GM19351 (cell line): ENCODE measurements at regions not wholly inside any gene's neighbourhood (a gene's known extent, or its start where the extent isn't known, plus 50 kb on each side); places are given as distances from the start of the nearest gene placed in this dataset.
"Not testable (repeated sequence)": the region's sequence is repeated elsewhere in the genome, so short reads cannot be mapped to it uniquely, and the experiment has no call there.

ENCODE experiments used
- ATAC-seq: cut with Tn5 transposase; IDR thresholded peaks from one replicate; pipeline ENCODE4 v1.9.1; 2021; ENCODE audit warnings: mild to moderate bottlenecking, moderate library complexity; ENCODE audit not compliant: unreplicated experiment

- no peak for ATAC-seq
These were observed 329.7 kb upstream of the SPRED2 start for GRCh38 chr2:65762068-65762467.

GRCh38 chr2:65754219-65754618, 321.8 kb upstream of the SPRED2 start:
- no peak for ATAC-seq

DNA sequence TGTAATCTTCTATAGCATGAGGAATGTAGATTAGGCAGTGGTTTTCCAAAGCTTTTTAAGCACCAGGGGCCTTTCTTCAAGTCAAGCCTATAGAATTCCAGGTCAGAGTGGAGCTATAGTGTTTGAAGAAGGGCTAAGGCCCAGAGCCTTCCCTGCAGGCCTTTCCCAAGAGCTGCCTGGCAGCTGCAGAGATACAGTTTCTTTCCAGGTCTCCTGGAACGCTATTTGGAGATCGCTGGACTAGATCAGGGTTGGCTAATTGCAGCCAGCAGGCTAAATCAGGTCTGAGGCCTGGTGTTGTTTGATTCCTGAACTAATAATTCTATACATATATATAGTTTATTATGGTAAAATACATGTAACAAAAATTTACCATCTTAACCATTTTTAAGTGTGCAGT, 319.0 kb upstream of the SPRED2 start:
- no peak for ATAC-seq

DNA sequence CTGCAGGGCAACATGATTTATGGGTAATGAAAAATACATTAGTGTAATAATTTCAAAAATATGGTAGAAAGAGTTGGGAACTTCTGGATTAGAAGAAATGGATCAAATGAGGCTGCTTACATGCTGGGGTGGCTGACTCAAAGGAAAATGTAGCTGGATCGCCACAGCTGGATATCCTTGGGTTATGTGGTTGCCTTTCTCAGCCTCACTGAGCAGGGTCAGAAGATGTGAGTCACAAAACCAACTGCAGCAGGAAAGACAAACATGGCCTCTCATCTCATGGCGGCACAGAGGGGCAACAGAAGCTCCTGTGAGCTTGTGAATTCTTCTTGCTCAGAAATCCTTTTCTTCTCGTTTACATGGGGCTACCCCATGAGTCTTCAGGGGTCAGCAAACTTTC, 317.1 kb upstream of the SPRED2 start:
- ATAC-seq = no peak

DNA sequence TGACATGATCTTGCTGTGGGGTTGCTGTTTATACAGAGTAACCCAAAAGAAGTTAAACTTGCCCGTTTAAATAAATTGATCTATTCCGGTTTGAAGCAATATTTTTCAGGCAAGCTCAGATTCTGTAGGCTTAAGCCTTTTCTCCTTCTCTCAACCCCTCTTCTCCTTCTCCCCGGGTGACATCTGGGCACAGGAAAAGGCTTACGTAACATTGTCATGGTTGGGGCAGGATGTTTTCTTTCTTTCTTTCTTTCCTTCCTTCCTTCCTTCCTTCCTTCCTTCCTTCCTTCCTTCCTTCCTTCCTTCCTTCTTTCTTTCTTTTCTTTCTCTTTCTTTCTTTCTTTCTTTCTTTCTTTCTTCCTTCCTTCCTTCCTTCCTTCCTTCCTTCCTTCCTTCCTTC, 315.5 kb upstream of the SPRED2 start:
- ATAC-seq = not testable (repeated sequence)

DNA sequence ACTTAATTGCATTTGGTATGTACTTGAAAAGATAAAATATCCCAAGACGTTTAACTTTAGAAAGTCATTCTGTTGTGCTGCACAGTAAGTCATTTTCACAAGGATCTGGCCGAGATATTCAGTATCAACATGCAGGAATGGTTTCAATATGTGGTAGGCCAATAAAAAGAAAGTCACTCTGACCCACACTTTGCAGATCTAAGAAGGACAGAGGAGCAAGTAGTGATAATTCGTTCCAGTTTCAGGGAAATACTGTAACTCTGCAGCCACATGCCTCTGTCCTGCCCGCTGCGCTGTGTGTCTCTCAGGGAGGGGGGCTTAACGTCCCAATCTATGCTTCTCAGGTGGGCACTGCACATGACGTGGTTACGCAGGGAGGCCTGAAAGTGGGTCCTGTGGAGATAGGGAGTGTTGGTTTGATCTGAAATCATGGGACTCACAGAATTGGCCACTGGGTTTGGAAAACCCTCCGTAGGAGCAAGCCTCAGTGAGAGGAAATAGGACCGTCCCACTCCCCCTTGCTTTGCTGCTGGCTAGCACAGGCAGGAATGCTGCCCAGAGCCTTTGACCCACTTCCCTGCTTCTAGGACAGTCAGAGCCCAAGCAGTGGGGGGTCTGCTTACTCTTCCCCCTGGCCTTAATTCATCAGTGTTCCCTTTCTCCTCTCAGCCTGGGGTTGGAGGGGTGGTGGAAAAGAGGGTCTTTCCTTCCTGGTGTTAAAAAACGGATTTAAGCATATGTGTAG, 314.7 kb upstream of the SPRED2 start:
- ATAC-seq = no peak

- ATAC-seq = no peak
These were observed 312.2 kb upstream of the SPRED2 start for GRCh38 chr2:65744477-65745200.

DNA sequence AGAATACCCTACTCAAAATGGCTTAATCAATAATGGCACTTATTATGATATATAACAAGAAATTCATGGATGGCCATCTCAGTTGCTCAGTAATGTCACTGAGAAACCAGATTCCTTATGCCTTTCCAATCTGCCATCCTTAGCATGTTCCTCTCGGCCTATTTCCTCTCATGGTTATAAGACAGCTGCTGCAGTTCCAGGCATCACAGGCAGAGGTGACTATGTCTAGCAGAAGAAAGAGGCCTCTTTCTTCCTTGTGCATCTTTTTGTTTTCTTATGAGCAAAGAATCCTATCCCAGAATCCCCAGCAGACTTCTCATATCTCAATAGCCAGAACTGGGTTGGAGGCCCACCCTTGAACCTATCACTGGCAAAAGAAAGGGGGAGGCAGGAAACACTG, 310.6 kb upstream of the SPRED2 start:
- ATAC-seq = no peak

DNA sequence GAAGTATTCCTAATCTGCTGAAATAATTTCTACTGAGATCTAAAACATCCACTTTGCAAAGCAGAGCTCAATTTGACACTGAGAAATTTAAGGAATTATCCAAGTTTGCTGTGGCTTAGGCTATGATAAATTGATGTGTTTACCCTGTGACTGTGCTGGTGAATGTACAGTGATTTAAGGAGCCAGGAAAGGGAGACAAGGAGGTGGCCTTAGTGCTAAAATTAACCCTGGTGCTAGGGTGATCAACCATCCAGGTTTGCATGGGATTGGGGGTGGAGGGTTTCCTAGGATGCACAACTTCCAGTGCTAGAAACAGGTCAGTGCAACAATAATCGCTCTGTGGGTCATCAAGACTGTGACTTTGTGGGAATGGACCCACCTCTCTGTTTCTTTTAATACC, 307.5 kb upstream of the SPRED2 start:
- no peak for ATAC-seq

GRCh38 chr2:65737452-65738011, 305.1 kb upstream of the SPRED2 start:
- no peak for ATAC-seq

GRCh38 chr2:65731476-65731875, 299.1 kb upstream of the SPRED2 start:
- ATAC-seq = no peak

DNA sequence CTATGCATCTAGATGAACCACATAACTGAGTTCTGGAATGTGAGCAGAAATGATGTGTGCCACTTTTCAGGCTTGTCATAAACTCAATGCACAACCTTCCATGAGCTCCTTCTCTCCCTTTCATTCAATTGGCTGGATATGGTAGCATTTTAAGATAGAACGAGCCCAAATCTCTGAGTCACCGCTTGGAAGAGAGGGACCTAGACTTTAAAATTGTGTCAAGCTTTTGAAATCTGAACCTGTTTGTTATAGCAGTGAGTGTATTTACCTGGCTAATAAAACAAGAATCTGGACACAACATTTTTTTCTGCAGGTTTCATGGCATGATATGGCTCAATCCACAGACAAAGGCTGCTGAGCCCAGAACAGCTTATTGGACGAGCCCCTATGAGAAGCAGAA, 297.8 kb upstream of the SPRED2 start:
- no peak for ATAC-seq

DNA sequence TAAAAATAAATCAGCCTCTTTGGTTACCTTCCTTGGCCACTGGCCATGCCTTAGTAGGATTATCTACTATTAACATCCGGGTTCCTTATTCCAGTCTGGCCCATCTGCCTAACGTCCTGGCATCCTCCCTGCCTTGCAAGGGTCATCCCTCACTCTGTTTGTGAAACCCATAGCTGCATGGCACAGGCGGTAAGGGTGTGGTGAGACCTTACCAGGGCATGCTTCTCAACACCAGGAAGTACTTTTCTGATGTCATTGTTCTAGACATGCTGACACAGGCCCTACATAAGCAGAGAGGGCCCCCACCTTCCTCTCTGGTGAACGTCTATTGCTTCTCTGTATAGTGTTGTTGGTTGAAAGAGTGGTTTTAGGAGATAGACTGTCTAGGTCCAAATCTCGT, 296.8 kb upstream of the SPRED2 start:
- no peak for ATAC-seq

DNA sequence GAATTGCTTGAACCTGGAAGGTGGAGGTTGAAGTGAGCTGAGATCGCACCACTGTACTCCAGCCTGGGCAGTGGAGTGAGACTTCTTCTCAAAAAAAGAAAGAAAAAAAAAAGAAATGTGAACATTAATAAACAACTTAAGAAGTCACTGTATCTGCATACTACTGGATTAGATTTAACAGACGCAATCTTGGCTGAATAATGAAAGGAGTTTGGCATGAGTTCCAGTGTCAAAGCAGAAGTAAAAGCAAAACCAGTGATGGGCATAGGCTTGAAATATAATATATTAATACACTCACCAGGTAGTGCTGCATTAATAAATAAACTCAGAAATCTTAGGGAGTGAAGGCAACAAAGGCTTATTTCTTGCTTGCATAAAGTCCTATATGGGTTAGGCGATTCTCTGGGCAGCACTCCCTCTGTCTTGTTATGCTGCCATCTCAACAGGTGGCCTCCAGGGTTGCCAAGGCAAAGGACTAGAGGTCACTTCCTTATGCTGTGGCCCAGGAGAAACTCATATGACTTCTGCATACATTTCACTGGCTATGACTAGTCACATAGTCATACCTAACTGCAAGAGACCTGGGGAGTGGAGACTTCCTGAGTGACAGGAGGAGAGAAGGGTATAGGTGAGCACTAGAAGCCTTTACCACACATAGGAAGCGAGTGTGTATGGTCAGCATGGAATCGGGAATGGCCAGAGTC, 296.2 kb upstream of the SPRED2 start:
- ATAC-seq = no peak

DNA sequence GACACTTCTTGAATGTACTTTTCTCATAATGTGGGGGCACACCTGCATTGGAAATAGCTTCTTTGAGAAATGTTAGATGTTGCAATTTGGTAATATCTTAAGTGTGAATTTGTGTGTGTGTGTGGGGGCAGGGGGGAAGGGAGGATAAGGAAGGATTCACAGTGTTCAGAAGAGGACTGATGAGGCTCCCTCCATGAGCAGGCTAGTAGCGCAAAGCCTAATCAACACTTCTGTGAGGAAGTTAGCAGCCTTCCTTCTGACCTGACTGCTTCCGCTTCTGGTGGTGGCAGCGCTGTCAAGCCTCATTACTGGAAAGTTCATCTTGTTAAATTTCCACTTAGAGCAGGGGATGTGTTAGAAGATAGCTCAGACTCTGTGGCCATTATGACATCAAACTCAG, 295.4 kb upstream of the SPRED2 start:
- ATAC-seq = no peak

DNA sequence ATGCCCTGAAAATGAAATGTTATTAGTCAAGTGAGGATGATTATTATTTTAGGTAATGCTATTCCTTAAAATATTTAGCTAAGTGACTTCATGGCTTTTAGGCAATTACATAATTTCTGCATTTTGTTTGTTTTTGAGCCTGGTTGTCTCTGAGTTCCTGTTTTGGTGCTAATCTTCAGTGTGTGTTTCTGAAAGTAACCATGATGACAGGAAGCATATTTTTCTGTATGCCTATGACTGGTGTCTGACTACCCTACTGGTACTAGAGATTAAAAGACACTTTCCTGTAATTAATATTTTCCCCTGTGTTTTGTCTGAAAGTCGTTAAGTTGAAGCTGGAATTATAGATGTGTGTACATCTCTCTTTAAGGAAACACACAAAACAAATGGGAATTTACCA, 295.0 kb upstream of the SPRED2 start:
- no peak for ATAC-seq

DNA sequence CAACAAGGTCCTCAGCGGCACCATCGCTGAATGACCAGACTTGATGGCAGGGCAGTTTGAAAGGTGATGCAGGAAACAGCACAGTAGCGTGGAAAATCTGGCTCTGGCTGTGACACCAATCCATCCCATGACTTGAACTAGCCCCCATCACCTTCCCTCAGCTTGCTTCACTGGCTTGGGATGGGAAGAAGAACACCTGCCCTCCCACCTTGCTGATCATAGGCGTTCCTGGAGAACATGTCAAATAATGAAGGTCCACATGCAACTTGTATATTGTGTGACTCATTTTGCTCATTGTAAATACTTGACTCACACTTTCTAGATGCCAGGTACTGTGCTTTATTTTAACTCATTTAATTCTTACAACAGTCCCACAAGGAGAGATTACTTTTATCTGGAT, 292.4 kb upstream of the SPRED2 start:
- ATAC-seq = no peak

GRCh38 chr2:65724336-65724735, 291.9 kb upstream of the SPRED2 start:
- ATAC-seq = no peak

DNA sequence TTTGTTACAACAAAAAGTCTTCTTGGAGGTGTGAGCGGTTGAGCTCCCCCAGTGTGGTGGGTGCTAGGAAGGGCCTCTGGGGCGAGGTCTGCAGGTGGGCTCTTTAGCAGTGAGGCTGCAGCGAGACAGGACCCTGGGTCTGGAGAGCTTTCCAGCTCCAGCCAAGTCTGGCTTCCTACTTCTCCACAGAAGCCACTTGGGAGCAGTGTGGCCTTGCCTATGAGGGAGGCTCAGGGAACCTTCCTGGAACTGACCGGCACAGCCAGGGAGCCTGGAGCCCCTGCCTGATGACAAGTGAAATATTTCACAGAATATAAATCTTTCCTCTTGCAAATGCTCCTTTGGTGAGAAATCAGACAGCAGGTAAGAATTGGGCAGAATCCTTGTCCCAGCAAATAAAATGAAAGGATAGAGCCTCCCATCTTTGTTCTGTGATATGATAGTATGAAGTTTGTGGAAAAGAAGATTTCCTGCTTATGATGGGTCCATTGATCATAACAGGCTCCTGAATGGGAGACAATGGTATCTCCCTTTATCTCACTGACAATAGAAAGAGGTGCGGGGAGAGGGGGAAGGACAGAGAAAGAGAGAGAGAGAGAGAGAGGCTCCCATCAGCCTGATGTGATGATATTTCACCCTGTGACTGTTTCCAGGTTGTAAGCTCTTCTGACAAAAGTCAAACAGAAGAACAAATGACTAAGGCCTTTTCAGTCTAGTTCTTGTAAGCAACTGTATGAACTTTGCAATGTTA, 289.8 kb upstream of the SPRED2 start:
- ATAC-seq = no peak

- no peak for ATAC-seq
These were observed 284.3 kb upstream of the SPRED2 start for GRCh38 chr2:65716698-65717097.

DNA sequence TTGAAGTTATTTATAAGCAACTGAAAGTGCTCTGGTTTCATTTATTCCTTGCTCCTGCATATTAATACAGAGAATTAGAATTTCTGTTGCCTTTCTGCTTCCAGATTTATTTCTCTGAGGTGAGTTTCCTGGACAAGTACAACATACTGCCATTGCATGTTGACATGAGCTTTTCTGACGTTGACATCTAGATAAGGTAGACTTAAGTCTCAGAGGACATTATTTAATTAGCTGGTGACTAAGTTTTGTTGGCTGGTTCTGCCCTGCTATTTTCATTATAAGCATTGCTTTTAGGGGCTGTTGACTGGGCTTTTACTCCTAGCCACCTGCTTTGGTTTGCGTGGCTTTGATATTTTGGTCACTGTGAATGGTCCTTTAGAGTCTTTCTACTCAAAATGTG, 282.9 kb upstream of the SPRED2 start:
- ATAC-seq = no peak
